GM13977 (cell line): ENCODE measurements at regions not wholly inside any gene's neighbourhood (a gene's known extent, or its start where the extent isn't known, plus 50 kb on each side); places are given as distances from the start of the nearest gene placed in this dataset.

Source experiments
- DNase-seq: peaks from one replicate; pipeline ENCODE4 v3.0.0; 2012; ENCODE audit warnings: low spot score
- in situ Hi-C: fragments of 300-500 bp; cut with MboI; formaldehyde crosslinking; loops from one replicate; pipeline ENCODE4 v1.12.0; 2022; ENCODE audit warnings: low sequenced_read_pairs, low pct_unique_long_range_greater_than_20kb, mixed read lengths, inconsistent platforms; ENCODE audit not compliant: unreplicated experiment
- TF ChIP-seq, protein P1 (sequence below): IDR thresholded peaks from 2 replicates; pipeline ENCODE4 v1.5.1; 2012; ENCODE audit warnings: mild to moderate bottlenecking, control low read depth; ENCODE audit not compliant: insufficient read depth; ENCODE audit errors: extremely low read depth, missing control alignments

DNA sequence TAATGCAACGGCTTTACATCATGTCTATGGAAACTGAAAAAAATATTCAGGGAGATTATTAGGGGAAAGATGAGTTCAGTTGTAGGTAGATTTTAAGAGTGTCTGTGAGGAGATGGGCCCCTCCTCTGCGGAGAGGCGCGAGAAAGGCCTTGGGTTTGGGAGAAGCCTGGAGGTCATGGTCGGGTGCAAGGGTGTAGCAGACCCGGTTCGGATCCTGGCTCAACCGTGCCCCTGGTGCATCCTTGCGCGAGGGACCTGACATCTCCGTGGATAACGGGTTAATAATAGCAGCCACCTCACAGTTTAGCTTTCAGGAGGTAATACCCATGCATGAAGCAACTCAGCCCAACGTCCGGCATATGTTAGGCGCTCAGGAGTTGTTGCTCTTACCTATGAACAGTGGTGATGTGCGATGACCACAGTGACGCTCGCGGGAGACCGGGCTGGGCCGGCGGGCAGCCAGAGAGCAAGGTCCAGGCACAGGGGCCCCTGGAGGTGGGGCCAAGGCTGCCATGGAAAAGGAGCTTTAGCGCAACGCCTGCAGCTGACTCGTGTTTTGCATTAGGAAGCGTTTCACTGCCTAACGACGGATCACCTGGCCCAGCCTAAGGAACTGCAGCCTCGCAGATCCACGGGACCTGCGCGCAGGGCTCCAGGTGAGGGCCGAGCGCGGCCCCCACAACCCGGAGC, 146.4 kb upstream of the ARID1B start:
- TF ChIP-seq, protein P1, sequence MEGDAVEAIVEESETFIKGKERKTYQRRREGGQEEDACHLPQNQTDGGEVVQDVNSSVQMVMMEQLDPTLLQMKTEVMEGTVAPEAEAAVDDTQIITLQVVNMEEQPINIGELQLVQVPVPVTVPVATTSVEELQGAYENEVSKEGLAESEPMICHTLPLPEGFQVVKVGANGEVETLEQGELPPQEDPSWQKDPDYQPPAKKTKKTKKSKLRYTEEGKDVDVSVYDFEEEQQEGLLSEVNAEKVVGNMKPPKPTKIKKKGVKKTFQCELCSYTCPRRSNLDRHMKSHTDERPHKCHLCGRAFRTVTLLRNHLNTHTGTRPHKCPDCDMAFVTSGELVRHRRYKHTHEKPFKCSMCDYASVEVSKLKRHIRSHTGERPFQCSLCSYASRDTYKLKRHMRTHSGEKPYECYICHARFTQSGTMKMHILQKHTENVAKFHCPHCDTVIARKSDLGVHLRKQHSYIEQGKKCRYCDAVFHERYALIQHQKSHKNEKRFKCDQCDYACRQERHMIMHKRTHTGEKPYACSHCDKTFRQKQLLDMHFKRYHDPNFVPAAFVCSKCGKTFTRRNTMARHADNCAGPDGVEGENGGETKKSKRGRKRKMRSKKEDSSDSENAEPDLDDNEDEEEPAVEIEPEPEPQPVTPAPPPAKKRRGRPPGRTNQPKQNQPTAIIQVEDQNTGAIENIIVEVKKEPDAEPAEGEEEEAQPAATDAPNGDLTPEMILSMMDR: no peak
- in situ Hi-C loops: no loop called here
- no peak for DNase-seq

DNA sequence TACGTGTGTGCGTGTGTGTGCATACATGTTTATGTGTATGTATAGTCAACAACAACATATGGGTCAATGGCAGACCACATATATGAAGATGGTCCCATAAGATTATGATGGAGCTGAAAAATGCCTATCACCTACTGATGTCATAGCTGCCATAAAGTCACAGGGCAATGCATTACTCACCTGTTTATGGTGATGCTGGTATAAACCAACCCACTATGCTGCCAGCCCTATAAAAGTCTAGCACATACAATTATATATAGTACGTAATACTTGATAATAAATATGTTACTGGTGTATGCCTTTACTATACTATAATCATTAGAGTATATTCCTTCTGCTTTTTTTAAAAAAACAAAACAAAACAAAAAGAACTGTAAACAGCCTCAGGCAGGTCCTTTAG, 148.4 kb upstream of the ARID1B start:
- DNase-seq: no peak
- in situ Hi-C loops: no loop called here
- TF ChIP-seq, protein P1: no peak

DNA sequence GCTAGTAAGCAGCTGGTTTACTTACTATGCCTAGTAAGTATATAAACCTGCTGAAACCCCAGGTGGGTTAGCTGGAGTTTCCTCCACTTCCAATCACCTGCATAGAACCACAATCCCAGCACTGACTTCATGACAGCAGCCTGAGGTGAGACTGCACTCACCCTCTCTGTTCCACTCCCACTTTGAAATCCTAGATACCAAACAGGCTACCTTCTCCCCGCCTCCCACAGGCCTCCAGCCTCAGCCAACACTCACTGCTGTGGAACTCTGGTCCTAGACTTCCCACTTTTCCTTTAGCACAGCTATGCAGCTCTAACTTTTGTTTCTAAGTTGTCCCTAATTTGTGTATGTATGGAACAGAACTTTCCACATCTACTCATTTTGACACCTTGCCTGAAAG, 149.7 kb upstream of the ARID1B start:
- TF ChIP-seq, protein P1: no peak
- in situ Hi-C loops: no loop called here
- no peak for DNase-seq

DNA sequence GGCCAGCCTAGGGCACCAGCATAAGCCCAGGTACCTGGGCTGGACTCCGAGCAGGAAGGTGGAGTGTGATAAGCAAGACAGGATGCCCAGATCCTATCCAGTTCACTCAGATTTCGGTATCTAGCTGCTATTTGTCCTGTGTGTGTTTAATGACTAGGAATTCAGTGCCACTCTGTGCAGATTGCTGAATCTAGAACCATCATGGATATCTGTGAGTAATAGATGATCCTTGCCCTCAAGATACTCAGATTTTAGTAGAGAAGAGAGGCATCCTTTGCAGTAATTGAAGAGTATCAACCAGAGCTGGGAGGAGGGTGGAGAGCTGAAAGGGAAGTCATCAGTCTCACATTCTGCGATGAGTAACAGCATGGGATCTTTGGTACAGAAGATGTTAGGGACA, 155.0 kb upstream of the ARID1B start:
- no peak for DNase-seq
- TF ChIP-seq, protein P1: no peak
- in situ Hi-C loops: no loop called here

DNA sequence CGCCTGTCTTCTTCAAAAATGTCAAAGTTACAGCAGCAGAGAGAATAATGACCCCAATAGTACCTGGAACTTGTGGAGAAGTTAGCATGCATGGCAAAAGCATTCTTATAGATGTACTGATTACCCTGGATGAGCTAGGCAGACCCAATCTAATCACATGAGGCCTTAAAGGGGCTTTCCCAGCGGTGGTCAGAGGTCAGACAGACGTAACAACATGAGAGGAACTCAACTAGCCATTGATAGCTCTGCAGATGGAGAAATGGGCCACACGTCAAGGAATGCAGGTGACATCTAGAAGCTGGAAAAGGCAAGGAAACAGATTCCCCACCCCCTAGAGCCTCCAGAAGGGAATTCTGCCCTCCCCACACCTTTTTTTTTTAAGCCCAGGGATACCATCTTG, 156.8 kb upstream of the ARID1B start:
- TF ChIP-seq, protein P1: no peak
- in situ Hi-C loops: no loop called here
- DNase-seq: no peak

DNA sequence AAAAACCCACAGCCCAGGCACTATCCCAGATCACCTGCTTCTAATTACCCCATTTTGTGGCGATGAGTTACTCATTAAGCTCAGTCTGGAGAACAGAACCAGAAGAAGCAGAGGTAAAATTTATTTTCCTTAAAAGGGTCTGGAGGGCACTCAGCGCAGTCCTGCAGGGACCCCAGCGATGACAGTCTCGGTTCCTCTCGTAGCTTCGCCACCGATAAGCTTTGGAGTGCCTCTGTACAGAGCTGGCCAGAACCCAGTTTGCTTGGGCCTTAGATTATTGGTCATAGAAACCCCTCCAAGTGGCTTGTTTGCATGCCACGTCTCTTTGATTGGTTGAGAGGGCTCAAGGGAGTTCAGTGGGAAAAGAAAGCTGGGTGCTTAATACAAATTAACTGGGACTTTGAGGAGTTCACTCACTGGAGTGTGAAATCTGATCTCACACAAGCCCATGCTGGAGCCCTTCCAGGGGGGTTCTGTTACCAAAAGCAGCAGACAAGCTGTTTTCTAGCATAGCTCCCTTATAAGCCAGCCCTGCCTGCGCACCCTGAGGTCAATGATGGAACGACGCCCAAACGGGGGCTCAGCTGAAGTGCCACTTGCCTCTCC, 158.5 kb upstream of the ARID1B start:
- TF ChIP-seq, protein P1: no peak
- no peak for DNase-seq
- in situ Hi-C loops: no loop called here
